ENCODE measurements at regions not wholly inside any gene's neighbourhood (a gene's known extent, or its start where the extent isn't known, plus 50 kb on each side); places are given as distances from the start of the nearest gene placed in this dataset.

- TF ChIP-seq CTCF (IDR thresholded peaks at IDR 0.05) (no peak), POLR2A (IDR thresholded peaks at IDR 0.05) (no peak)
Measured at GRCh38 chr2:83613178-83613577, 845.9 kb downstream of the SUCLG1 start.

Measured in body of pancreas (tissue), 4 donors.